ENCODE measurements at regions not wholly inside any gene's neighbourhood (a gene's known extent, or its start where the extent isn't known, plus 50 kb on each side); places are given as distances from the start of the nearest gene placed in this dataset.

GRCh38 chr13:33352526-33352925 is 67.0 kb upstream of the STARD13 start:
- no peak overlapping the region for H3K4ac ChIP-seq (ENCODE audit: low read depth, low read length)
- H3K79me2 ChIP-seq (ENCODE audit: insufficient read depth, low read length), result no peaks in the 10 kb centered on the region
- H2BK15ac ChIP-seq (ENCODE audit: low read depth, low read length), result no peak overlapping the region
- no CpG with 5 or more reads among the region's 5 CpGs for WGBS (ENCODE audit: extremely low coverage, insufficient read length, low lambda C conversion rate)
- H3K9me3 ChIP-seq (ENCODE audit: control insufficient read depth, low read depth, low read length), result no peaks in the 10 kb centered on the region
- H2BK20ac ChIP-seq (ENCODE audit: low read depth, low read length, poor library complexity, severe bottlenecking), result no peak overlapping the region
- no peak overlapping the region for H2BK5ac ChIP-seq (ENCODE audit: insufficient read length, low read length)
- no peak overlapping the region for H4K8ac ChIP-seq (replicated peaks; ENCODE audit: insufficient read length, low read depth, low read length)
- peaks cover 2% of the 10 kb centered on the region; the same call in 1 of the 2 replicates for H3K27me3 ChIP-seq (ENCODE audit: insufficient read depth, low read length)
- H3K4me3 Mint-ChIP-seq, result no peak overlapping the region
- no peak overlapping the region for H2BK120ac ChIP-seq (ENCODE audit: low read depth, low read length, poor library complexity, severe bottlenecking)
- no peak for TF ChIP-seq CTCF (conservative IDR thresholded peaks at IDR 0.05)
- no peak overlapping the region for H3K27ac Mint-ChIP-seq
- H2AFZ ChIP-seq (ENCODE audit: low read length), result no peak overlapping the region
- 0 out of 5 replicates have a peak, but pooled peaks cover 0 to 2% of the 10 kb centered on the region in 2 experiments for H3K9me3 Mint-ChIP-seq
- H3K23ac ChIP-seq (ENCODE audit: insufficient read length, low read depth, low read length), result no peak overlapping the region
- DNase-seq, result no peak
- no peak overlapping the region for H2BK12ac ChIP-seq (ENCODE audit: insufficient read length, low read depth, low read length)
- H2AK5ac ChIP-seq (ENCODE audit: insufficient read length, low read length), result no peak overlapping the region
- no peak overlapping the region for H4K5ac ChIP-seq (ENCODE audit: insufficient read length, low read depth, low read length)
- H3K36me3 Mint-ChIP-seq (ENCODE audit: insufficient read depth in 1 of 3, low read depth in 3 of 3), result no peaks in the 10 kb centered on the region; a peak in 2 of 7 replicates
- H3K4me1 ChIP-seq (ENCODE audit: insufficient read depth, low read length), result no peaks in the 10 kb centered on the region; the same call in 1 of the 2 replicates
- peaks cover 4 to 7% of the 10 kb centered on the region in 2 experiments; a peak in 3 of 4 replicates for H3K4me1 Mint-ChIP-seq
- H3K27ac ChIP-seq (ENCODE audit: insufficient read length, low read depth, low read length), result no peak overlapping the region
- no peak overlapping the region for H4K91ac ChIP-seq (ENCODE audit: insufficient read length, low read depth, low read length)
- no peak overlapping the region for H3K18ac ChIP-seq (ENCODE audit: insufficient read length, low read depth, low read length)
- peaks cover 43% of the 10 kb centered on the region for H3K27me3 Mint-ChIP-seq (ENCODE audit: low read depth)
- H3K9ac ChIP-seq (ENCODE audit: extremely low read depth, insufficient read length, low read length), result no peak overlapping the region
- H3K79me1 ChIP-seq (ENCODE audit: insufficient read depth, low read depth, low read length, poor library complexity, severe bottlenecking), result no peaks in the 10 kb centered on the region
- H3K23me2 ChIP-seq (ENCODE audit: insufficient read length, low read depth, low read length, poor library complexity, severe bottlenecking), result peaks cover 5% of the 10 kb centered on the region
- no peaks in the 10 kb centered on the region for H4K20me1 ChIP-seq (ENCODE audit: control insufficient read depth, insufficient read depth, insufficient read length)
- no peak overlapping the region for H3K4me2 ChIP-seq (ENCODE audit: insufficient read depth, insufficient read length, low read length)
- no peak overlapping the region for H3K14ac ChIP-seq (ENCODE audit: insufficient read depth, low read length)
- no peak overlapping the region for H3T11ph ChIP-seq (ENCODE audit: low read length)
- H3K56ac ChIP-seq (ENCODE audit: insufficient read length, low read depth, low read length), result no peak overlapping the region
